Osteocyte (in vitro differentiated cells): ENCODE measurements at regions not wholly inside any gene's neighbourhood (a gene's known extent, or its start where the extent isn't known, plus 50 kb on each side); places are given as distances from the start of the nearest gene placed in this dataset.

Experiments
- DNase-seq: peaks from one replicate; pipeline ENCODE4 v3.0.0; 2021; ENCODE audit warnings: mixed read lengths; ENCODE audit not compliant: unreplicated experiment; ENCODE audit errors: extremely low spot score
- H3K27ac Mint-ChIP-seq: one replicate; pipeline ENCODE4 v1.8.0; 2021; ENCODE audit warnings: mild to moderate bottlenecking, mixed read lengths; ENCODE audit not compliant: unreplicated experiment
- H3K27me3 Mint-ChIP-seq: one replicate; pipeline ENCODE4 v1.8.0; 2021; ENCODE audit warnings: mixed read lengths; ENCODE audit not compliant: unreplicated experiment
- H3K36me3 Mint-ChIP-seq: one replicate; pipeline ENCODE4 v1.8.0; 2021; ENCODE audit warnings: mixed read lengths; ENCODE audit not compliant: unreplicated experiment
- H3K4me1 Mint-ChIP-seq: one replicate; pipeline ENCODE4 v1.8.0; 2021; ENCODE audit warnings: mixed read lengths; ENCODE audit not compliant: unreplicated experiment
- H3K4me3 Mint-ChIP-seq: one replicate; pipeline ENCODE4 v1.8.0; 2021; ENCODE audit warnings: mild to moderate bottlenecking, moderate library complexity, mixed read lengths; ENCODE audit not compliant: unreplicated experiment
- H3K9me3 Mint-ChIP-seq: one replicate; pipeline ENCODE4 v1.8.0; 2021; ENCODE audit warnings: mixed read lengths; ENCODE audit not compliant: unreplicated experiment
- CTCF ChIP-seq: fragments of 200-600 bp; sonication (generic); IDR thresholded peaks from 2 replicates; pipeline ENCODE4 v1.5.0; 2021; ENCODE audit warnings: antibody characterized with exemption, mild to moderate bottlenecking, moderate library complexity

DNA sequence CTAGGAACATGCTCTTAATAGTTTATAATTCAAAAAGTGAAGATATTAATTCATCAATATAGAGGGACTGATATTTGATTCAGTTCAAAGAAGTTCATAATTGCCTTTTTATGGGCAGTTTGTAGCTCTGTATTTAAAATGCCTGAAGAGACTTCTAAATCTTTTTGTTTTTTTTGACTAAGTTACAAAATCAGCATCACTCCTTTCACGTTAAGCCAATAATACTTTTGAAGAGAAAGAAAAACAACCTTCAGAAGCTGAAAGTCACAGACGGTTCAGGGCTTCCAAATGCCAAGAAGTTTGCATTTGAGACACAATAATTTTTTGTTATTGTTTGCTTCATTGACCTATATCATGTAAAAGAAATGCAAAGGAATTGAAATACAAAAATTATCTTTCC lies 394.6 kb upstream of the NR2F2 start:
- H3K9me3 Mint-ChIP-seq: no peaks in the 10 kb centered on the region
- DNase-seq: no peak
- no peak overlapping the region for H3K27ac Mint-ChIP-seq
- H3K36me3 Mint-ChIP-seq: no peaks in the 10 kb centered on the region
- no peak for TF ChIP-seq CTCF
- peaks cover 12% of the 10 kb centered on the region for H3K4me1 Mint-ChIP-seq
- H3K4me3 Mint-ChIP-seq: no peak overlapping the region
- no peaks in the 10 kb centered on the region for H3K27me3 Mint-ChIP-seq

DNA sequence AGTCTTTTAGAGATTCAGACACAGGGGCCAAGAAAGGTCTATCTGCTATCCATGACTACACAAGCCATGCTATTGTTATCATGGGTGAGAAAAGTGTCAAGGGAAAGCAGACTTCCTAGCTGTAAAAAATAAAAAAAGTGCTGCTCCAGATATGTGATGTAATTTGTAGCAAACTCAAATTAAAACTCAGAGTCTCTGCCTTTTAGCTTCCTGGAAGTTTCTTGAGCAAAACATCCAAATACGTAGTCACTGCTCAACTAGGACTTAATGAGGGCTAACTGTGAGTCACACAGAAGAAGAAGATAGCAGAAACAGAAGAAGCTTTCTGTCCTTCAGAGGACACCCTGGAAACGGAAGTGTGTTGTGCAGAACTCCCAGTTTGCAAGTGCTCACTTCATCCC lies 393.4 kb upstream of the NR2F2 start:
- DNase-seq: no peak
- peaks cover 12% of the 10 kb centered on the region for H3K4me1 Mint-ChIP-seq
- H3K4me3 Mint-ChIP-seq: no peak overlapping the region
- H3K27ac Mint-ChIP-seq: no peak overlapping the region
- no peaks in the 10 kb centered on the region for H3K9me3 Mint-ChIP-seq
- no peaks in the 10 kb centered on the region for H3K36me3 Mint-ChIP-seq
- TF ChIP-seq CTCF: no peak
- no peaks in the 10 kb centered on the region for H3K27me3 Mint-ChIP-seq

- peaks cover 16% of the 10 kb centered on the region for H3K4me1 Mint-ChIP-seq
- no peak overlapping the region for H3K4me3 Mint-ChIP-seq
- DNase-seq: no peak
These were observed 390.0 kb upstream of the NR2F2 start for GRCh38 chr15:95940431-95940985.

DNA sequence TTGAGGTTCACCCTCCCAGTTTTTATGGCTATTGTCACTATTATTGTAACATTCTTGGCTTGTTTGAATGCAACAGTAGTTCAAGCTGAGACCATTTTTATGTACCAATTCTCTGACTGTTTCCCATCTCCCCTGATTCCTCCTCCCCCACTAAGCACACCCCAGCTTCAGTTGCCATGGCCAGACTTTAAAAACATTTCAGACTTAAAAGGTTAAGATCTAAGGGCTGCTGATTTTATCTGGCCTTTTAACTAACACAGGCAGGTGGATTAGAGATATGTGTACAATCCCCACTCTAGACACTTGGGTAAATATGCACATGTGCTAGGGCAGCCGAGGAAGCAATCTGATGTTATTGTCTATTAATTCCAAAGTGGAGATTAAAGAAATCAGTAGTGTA lies 386.3 kb upstream of the NR2F2 start:
- no peak for DNase-seq
- Mint-ChIP-seq H3K9me3 (no peaks in the 10 kb centered on the region), H3K27me3 (no peaks in the 10 kb centered on the region), H3K4me1 (peaks cover 7% of the 10 kb centered on the region), H3K36me3 (no peaks in the 10 kb centered on the region), H3K4me3 (no peak overlapping the region), H3K27ac (no peak overlapping the region)
- TF ChIP-seq CTCF: no peak

More at GRCh38 chr15:95940431-95940985, 390.0 kb upstream of the NR2F2 start:
- Mint-ChIP-seq H3K9me3 (no peaks in the 10 kb centered on the region), H3K27ac (no peak overlapping the region), H3K36me3 (no peaks in the 10 kb centered on the region), H3K27me3 (no peaks in the 10 kb centered on the region)
- TF ChIP-seq CTCF: no peak

DNA sequence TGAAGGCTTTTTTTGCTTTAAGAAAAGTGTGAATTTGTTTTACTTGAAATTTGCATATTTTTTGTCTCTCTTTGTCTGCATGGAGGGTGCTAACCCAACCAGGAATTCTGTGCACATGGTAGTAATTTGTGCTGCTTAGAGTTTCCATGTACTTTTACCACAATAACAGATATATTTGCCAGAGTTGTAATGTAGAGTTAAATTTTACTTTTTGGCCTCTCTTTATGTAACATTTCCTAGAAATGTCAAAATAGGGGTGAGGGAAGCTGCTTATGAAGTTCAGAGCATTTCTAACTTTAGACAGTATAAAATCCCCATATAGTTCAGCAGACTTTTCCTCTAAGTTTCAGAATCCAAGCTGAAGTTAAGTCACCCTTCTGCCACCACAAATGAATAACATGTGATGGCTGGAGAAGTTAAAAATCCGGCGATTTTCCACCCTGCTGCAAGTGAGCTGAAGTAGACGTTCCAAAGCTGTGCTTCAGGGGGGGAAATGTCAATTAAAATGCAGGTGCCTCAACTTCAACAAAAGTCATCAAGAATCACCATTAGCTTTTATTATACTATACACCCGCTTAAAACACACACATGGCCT lies 385.7 kb upstream of the NR2F2 start:
- no peak overlapping the region for H3K27ac Mint-ChIP-seq
- no peaks in the 10 kb centered on the region for H3K36me3 Mint-ChIP-seq
- no peaks in the 10 kb centered on the region for H3K27me3 Mint-ChIP-seq
- H3K4me1 Mint-ChIP-seq: peaks cover 7% of the 10 kb centered on the region
- no peak for TF ChIP-seq CTCF
- no peaks in the 10 kb centered on the region for H3K9me3 Mint-ChIP-seq
- DNase-seq: no peak
- H3K4me3 Mint-ChIP-seq: no peak overlapping the region
